Endothelial cell of umbilical vein (primary cell): ENCODE measurements at regions not wholly inside any gene's neighbourhood (a gene's known extent, or its start where the extent isn't known, plus 50 kb on each side); places are given as distances from the start of the nearest gene placed in this dataset.

Source experiments
- BruUV-seq: library from RNA; stranded (reverse); fragments of 400-500 nt; replicated peaks from 2 replicates; lab custom pipeline; 2021; lab: Mats Ljungman, UMichigan
- CTCF ChIA-PET: fragments of 300-600, 350-600 bp; sonication (Branson Sonifier 250); formaldehyde crosslinking; loops from one replicate; lab custom pipeline; 2021; ENCODE audit warnings: antibody characterized with exemption, inconsistent platforms; lab: Charles Lee
- POLR2A ChIA-PET: fragments of 300-600, 350-600 bp; sonication (Branson Sonifier 250); formaldehyde crosslinking; loops from one replicate; lab custom pipeline; 2021; ENCODE audit warnings: antibody characterized with exemption, inconsistent platforms; lab: Charles Lee
- DNase-seq: peaks from one replicate; pipeline ENCODE4 v3.0.0-alpha.2; 2011; ENCODE audit warnings: low read depth, low spot score
- FAIRE-seq: peaks from 2 replicates; lab custom pipeline; 2011; peaks lifted over from hg19 to GRCh38; lab: Jason Lieb, UNC
- H2AFZ ChIP-seq: 2 replicates; pipeline ENCODE4 v1.6.0; 2012; ENCODE audit warnings: low read depth, low read length, control low read depth, inconsistent platforms
- H3K27ac ChIP-seq: 2 replicates; pipeline ENCODE4 v1.5.1; 2011; ENCODE audit warnings: low read depth, mild to moderate bottlenecking, control low read depth, low read length, moderate library complexity; ENCODE audit not compliant: insufficient read depth
- H3K27me3 ChIP-seq, 2 experiments: 2 replicates each; pipeline versions ENCODE4 v1.6.0 to v1.6.1; 2011; ENCODE audit warnings: low read length in 2 of 2, mixed read lengths in 1 of 2; ENCODE audit not compliant: control insufficient read depth in 2 of 2, insufficient read depth in 2 of 2
- H3K36me3 ChIP-seq, 2 experiments: 2 replicates in 1 of 2; 3 replicates in 1 of 2; pipeline ENCODE4 v1.5.1; 2011; ENCODE audit warnings: low read length in 2 of 2, mild to moderate bottlenecking in 1 of 2, moderate library complexity in 1 of 2; ENCODE audit not compliant: control insufficient read depth in 2 of 2, insufficient read depth in 2 of 2; ENCODE audit errors: extremely low read depth in 1 of 2
- H3K4me1 ChIP-seq: 3 replicates; pipeline ENCODE4 v1.5.1; 2011; ENCODE audit warnings: mild to moderate bottlenecking, low read length; ENCODE audit not compliant: control insufficient read depth, insufficient read depth; ENCODE audit errors: extremely low read depth
- H3K4me2 ChIP-seq: 2 replicates; pipeline ENCODE4 v1.6.1; 2011; ENCODE audit warnings: low read length, control low read depth, mixed read lengths; ENCODE audit not compliant: insufficient read depth
- H3K4me3 ChIP-seq, 3 experiments: fragments of 200-600 bp in 1 of 3; sonication (generic), shearing (Covaris generic) in 1 of 3; replicated peaks in 1 of 3; 2 replicates each; pipeline ENCODE4 v1.5.1; 2011 to 2016; ENCODE audit warnings: control low read depth in 3 of 3, low read length in 3 of 3, mild to moderate bottlenecking in 2 of 3, inconsistent platforms in 1 of 3, low read depth in 1 of 3, moderate library complexity in 1 of 3; ENCODE audit not compliant: insufficient read depth in 1 of 3
- H3K79me2 ChIP-seq: 2 replicates; pipeline ENCODE4 v1.6.0; 2012; ENCODE audit warnings: low read length, inconsistent platforms; ENCODE audit not compliant: control insufficient read depth, insufficient read depth
- H3K9ac ChIP-seq: replicated peaks from 2 replicates; pipeline ENCODE3; 2011; ENCODE audit warnings: low read length, control low read depth; ENCODE audit not compliant: insufficient read depth; ENCODE audit errors: extremely low read depth
- H3K9me1 ChIP-seq: replicated peaks from 3 replicates; pipeline ENCODE4 v1.6.0; 2011; ENCODE audit warnings: mild to moderate bottlenecking, low read length; ENCODE audit not compliant: control insufficient read depth, insufficient read depth; ENCODE audit errors: extremely low read depth
- H3K9me3 ChIP-seq: replicated peaks from 2 replicates; pipeline ENCODE4 v1.5.1; 2012; ENCODE audit warnings: low read length, inconsistent platforms; ENCODE audit not compliant: control insufficient read depth, insufficient read depth
- H4K20me1 ChIP-seq: replicated peaks from 2 replicates; pipeline ENCODE3; 2011; ENCODE audit warnings: mild to moderate bottlenecking, low read length; ENCODE audit not compliant: control insufficient read depth, insufficient read depth; ENCODE audit errors: extremely low read depth
- EZH2 ChIP-seq: IDR thresholded peaks from 2 replicates; pipeline ENCODE4 v1.6.1; 2012; ENCODE audit warnings: borderline replicate concordance, low read depth, mild to moderate bottlenecking, moderate library complexity, low read length, inconsistent platforms; ENCODE audit not compliant: severe bottlenecking
- FOS ChIP-seq: IDR thresholded peaks from 2 replicates; pipeline ENCODE4 v1.6.1; 2011; ENCODE audit warnings: mild to moderate bottlenecking, low read length, moderate library complexity, borderline replicate concordance; ENCODE audit not compliant: insufficient read depth
- GATA2 ChIP-seq: IDR thresholded peaks from 2 replicates; pipeline ENCODE4 v1.7.0; 2011; ENCODE audit warnings: low read depth, mild to moderate bottlenecking, moderate library complexity, mixed read lengths, low read length; ENCODE audit not compliant: insufficient read length, insufficient read depth
- JUN ChIP-seq: IDR thresholded peaks from 2 replicates; pipeline ENCODE4 v1.6.1; 2011; ENCODE audit warnings: borderline replicate concordance, low read depth; ENCODE audit not compliant: insufficient read length, insufficient read depth
- MAX ChIP-seq: IDR thresholded peaks from 2 replicates; pipeline ENCODE4 v1.6.1; 2011; ENCODE audit not compliant: insufficient read depth, insufficient read length
- MYC ChIP-seq: IDR thresholded peaks from one replicate; pipeline ENCODE4 v1.6.1; 2011; ENCODE audit warnings: mild to moderate bottlenecking, low read depth, low read length
- POLR2A ChIP-seq: IDR thresholded peaks from 2 replicates; pipeline ENCODE4 v1.6.1; 2012; ENCODE audit warnings: low read depth, mild to moderate bottlenecking, control low read depth, low read length
- POLR2AphosphoS5 ChIP-seq: IDR thresholded peaks from 2 replicates; pipeline ENCODE4 v1.6.1; 2012; ENCODE audit warnings: low read depth, mild to moderate bottlenecking, control low read depth, low read length, moderate library complexity; ENCODE audit not compliant: insufficient read depth
- dilution Hi-C: fragments of 300-500 bp; cut with MboI; formaldehyde crosslinking; loops from one replicate; pipeline ENCODE4 v1.15.0; 2019; ENCODE audit warnings: low sequenced_read_pairs; ENCODE audit not compliant: extremely low pct_ligation_motif_present
- intact Hi-C: fragments of 100-400 bp; cut with micrococcal nuclease; formaldehyde crosslinking; loops from one replicate; pipeline ENCODE4 v1.10.0; 2022
- TF ChIP-seq, protein P1 (sequence below), 2 donors: IDR thresholded peaks; 1 replicate in 1 of 2; 2 replicates in 1 of 2; pipeline ENCODE4 v1.5.1; 2011; ENCODE audit warnings: low read length in 2 of 2, mild to moderate bottlenecking in 2 of 2, moderate library complexity in 2 of 2, control low read depth in 1 of 2, inconsistent platforms in 1 of 2, low read depth in 1 of 2; ENCODE audit not compliant: insufficient read depth in 1 of 2; ENCODE audit errors: extremely low read depth in 1 of 2

DNA sequence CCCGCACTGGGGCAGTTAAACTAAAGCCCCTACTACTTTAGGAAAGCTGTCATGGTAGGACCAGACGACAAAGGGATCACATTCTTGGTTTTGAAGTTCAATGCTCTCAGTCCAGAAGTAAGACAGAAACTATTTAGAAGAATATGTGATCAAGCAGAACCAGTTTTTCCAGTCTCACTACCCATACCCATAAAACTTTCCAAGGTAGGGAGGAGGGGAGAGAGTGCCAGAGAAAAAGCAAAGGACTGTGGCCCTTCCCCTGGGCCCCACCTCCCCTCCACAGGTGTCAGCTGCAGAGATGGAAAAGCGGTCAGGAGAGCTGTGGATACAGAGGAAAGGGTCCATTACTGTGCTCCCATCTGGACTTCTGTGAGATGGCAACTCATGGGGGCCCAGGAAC lies 587.1 kb downstream of the SOX6 start:
- POLR2A ChIA-PET: no interaction called here

More for the DNA sequence above, 587.1 kb downstream of the SOX6 start:
- no peaks in the 10 kb centered on the region for H4K20me1 ChIP-seq
- no peak overlapping the region for H3K4me2 ChIP-seq
- BruUV-seq: no TSS peak
- no peaks in the 10 kb centered on the region for H3K79me2 ChIP-seq
- no peak overlapping the region for H3K4me3 ChIP-seq
- CTCF ChIA-PET: interaction anchor here (4.9 kb wide), 1 partner anchor 845 kb away, joined by 17 read pairs; no protein-coding TSS in a partner anchor
- no peak for DNase-seq
- H3K27ac ChIP-seq: no peak overlapping the region
- no peak for FAIRE-seq
- H3K9me1 ChIP-seq: no peaks in the 10 kb centered on the region
- no peaks in the 10 kb centered on the region for H3K4me1 ChIP-seq
- TF ChIP-seq GATA2 (no peak), MAX (no peak), FOS (no peak), EZH2 (no peak), POLR2A (no peak), MYC (no peak), JUN (no peak), POLR2AphosphoS5 (no peak)
- TF ChIP-seq, protein P1, sequence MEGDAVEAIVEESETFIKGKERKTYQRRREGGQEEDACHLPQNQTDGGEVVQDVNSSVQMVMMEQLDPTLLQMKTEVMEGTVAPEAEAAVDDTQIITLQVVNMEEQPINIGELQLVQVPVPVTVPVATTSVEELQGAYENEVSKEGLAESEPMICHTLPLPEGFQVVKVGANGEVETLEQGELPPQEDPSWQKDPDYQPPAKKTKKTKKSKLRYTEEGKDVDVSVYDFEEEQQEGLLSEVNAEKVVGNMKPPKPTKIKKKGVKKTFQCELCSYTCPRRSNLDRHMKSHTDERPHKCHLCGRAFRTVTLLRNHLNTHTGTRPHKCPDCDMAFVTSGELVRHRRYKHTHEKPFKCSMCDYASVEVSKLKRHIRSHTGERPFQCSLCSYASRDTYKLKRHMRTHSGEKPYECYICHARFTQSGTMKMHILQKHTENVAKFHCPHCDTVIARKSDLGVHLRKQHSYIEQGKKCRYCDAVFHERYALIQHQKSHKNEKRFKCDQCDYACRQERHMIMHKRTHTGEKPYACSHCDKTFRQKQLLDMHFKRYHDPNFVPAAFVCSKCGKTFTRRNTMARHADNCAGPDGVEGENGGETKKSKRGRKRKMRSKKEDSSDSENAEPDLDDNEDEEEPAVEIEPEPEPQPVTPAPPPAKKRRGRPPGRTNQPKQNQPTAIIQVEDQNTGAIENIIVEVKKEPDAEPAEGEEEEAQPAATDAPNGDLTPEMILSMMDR (IDR thresholded peaks at IDR 0.05; ENCODE audit: extremely low read depth in 1 of 2, insufficient read depth in 1 of 2, low read depth in 1 of 2, low read length in 2 of 2): no peak
- no peaks in the 10 kb centered on the region for H3K36me3 ChIP-seq
- H3K9me3 ChIP-seq: no peaks in the 10 kb centered on the region
- H3K9ac ChIP-seq: no peak overlapping the region
- H2AFZ ChIP-seq: no peak overlapping the region
- peaks cover 0 to 1% of the 10 kb centered on the region in 2 experiments for H3K27me3 ChIP-seq
- intact Hi-C loops (no loop called here), dilution Hi-C loops (no loop called here)
